ENCODE measurements at regions not wholly inside any gene's neighbourhood (a gene's known extent, or its start where the extent isn't known, plus 50 kb on each side); places are given as distances from the start of the nearest gene placed in this dataset.

DNA sequence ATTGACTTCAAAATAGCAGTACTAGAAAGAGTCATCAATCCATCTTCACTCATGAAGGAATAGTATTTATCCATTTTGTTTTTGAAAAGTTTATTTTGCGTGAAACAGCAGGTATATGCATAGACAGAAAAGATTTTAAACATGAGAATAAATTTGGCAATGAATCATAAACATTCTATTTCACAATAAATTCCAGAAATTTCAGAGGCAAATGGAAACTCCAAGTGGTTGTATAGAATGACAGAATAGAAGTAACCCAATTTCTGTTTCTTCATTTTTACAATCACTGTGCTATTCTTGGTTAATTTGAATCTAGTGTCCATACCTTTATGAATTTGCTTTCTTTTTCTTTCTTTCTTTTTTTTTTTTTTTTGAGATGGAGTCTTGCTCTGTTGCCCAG lies 173.0 kb upstream of the ECI2 start (continued):
- TF ChIP-seq, protein P1, sequence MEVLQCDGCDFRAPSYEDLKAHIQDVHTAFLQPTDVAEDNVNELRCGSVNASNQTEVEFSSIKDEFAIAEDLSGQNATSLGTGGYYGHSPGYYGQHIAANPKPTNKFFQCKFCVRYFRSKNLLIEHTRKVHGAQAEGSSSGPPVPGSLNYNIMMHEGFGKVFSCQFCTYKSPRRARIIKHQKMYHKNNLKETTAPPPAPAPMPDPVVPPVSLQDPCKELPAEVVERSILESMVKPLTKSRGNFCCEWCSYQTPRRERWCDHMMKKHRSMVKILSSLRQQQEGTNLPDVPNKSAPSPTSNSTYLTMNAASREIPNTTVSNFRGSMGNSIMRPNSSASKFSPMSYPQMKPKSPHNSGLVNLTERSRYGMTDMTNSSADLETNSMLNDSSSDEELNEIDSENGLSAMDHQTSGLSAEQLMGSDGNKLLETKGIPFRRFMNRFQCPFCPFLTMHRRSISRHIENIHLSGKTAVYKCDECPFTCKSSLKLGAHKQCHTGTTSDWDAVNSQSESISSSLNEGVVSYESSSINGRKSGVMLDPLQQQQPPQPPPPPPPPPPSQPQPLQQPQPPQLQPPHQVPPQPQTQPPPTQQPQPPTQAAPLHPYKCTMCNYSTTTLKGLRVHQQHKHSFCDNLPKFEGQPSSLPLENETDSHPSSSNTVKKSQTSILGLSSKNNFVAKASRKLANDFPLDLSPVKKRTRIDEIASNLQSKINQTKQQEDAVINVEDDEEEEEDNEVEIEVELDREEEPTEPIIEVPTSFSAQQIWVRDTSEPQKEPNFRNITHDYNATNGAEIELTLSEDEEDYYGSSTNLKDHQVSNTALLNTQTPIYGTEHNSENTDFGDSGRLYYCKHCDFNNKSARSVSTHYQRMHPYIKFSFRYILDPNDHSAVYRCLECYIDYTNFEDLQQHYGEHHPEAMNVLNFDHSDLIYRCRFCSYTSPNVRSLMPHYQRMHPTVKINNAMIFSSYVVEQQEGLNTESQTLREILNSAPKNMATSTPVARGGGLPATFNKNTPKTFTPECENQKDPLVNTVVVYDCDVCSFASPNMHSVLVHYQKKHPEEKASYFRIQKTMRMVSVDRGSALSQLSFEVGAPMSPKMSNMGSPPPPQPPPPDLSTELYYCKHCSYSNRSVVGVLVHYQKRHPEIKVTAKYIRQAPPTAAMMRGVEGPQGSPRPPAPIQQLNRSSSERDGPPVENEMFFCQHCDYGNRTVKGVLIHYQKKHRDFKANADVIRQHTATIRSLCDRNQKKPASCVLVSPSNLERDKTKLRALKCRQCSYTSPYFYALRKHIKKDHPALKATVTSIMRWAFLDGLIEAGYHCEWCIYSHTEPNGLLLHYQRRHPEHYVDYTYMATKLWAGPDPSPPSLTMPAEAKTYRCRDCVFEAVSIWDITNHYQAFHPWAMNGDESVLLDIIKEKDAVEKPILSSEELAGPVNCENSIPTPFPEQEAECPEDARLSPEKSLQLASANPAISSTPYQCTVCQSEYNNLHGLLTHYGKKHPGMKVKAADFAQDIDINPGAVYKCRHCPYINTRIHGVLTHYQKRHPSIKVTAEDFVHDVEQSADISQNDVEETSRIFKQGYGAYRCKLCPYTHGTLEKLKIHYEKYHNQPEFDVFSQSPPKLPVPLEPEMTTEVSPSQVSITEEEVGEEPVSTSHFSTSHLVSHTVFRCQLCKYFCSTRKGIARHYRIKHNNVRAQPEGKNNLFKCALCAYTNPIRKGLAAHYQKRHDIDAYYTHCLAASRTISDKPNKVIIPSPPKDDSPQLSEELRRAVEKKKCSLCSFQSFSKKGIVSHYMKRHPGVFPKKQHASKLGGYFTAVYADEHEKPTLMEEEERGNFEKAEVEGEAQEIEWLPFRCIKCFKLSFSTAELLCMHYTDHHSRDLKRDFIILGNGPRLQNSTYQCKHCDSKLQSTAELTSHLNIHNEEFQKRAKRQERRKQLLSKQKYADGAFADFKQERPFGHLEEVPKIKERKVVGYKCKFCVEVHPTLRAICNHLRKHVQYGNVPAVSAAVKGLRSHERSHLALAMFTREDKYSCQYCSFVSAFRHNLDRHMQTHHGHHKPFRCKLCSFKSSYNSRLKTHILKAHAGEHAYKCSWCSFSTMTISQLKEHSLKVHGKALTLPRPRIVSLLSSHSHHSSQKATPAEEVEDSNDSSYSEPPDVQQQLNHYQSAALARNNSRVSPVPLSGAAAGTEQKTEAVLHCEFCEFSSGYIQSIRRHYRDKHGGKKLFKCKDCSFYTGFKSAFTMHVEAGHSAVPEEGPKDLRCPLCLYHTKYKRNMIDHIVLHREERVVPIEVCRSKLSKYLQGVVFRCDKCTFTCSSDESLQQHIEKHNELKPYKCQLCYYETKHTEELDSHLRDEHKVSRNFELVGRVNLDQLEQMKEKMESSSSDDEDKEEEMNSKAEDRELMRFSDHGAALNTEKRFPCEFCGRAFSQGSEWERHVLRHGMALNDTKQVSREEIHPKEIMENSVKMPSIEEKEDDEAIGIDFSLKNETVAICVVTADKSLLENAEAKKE (CRISPR knock-in tag; IDR thresholded peaks at IDR 0.05), result no peak

DNA sequence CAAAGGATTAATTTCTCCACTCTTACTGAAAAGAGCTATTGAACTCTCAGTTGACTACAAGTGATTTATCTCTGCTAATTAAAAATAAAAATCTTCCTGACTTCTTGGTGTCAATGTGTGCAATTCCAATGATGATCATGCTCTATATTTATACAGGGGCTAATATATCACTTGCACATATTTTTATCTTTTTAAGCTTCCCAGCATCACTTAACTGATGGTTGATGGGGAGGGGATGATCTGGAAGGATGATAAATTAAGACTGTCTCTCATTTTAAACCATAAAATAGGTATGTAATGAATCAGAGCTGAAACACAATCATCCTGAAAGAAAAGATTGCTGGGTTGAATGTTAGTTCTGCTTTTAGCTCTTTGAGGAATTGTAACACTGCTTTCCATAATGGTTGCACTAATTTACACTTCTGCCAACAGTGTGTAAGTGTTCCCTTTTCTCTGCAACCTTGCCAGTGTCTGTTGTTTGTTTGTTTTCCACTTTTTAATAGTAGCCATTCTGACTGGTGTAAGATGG lies 169.6 kb upstream of the ECI2 start:
- H3K27me3 ChIP-seq (ENCODE audit: insufficient read depth), result no peaks in the 10 kb centered on the region
- no peaks in the 10 kb centered on the region for H3K9me3 Mint-ChIP-seq

DNA sequence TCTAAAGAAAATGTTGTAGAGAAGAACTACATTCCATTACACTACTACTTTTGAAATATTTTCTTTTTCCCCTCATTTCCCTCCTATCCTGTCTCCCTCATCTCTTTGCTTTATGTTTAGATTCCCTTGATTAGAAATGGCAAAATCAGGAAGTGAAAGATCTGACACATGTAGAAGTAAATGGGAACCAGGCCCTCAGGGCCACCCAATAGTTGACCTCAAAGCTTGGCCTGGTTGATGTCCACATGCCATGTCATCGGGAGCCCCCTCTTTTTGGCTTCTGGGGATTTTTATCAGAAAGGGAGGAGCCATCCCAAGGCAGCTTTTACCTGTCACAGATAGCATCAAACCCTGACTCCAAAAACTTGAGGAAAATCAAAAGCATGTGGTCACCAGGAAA lies 168.3 kb upstream of the ECI2 start:
- ATAC-seq (no peak), DNase-seq (ENCODE audit: low spot score) (no peak)
- no peaks in the 10 kb centered on the region for H3K4me1 Mint-ChIP-seq
- H3K27ac Mint-ChIP-seq, result no peak overlapping the region
- no peaks in the 10 kb centered on the region for H3F3A ChIP-seq (replicated peaks; ENCODE audit: low read depth)
- no peaks in the 10 kb centered on the region for H3K36me3 ChIP-seq (ENCODE audit: insufficient read depth)
- no peaks in the 10 kb centered on the region for H3K79me2 ChIP-seq (replicated peaks; ENCODE audit: insufficient read depth)
- no peaks in the 10 kb centered on the region for H3K36me3 Mint-ChIP-seq (ENCODE audit: low read depth)
- no peak overlapping the region for H2AFZ ChIP-seq
- no peak overlapping the region for H3K27ac ChIP-seq (ENCODE audit: low read depth)
- H3K27me3 ChIP-seq (ENCODE audit: insufficient read depth), result no peaks in the 10 kb centered on the region
- H3K9me3 Mint-ChIP-seq, result peaks cover 2% of the 10 kb centered on the region; the same call in 1 of the 3 replicates
- no peak overlapping the region for H3K4me3 ChIP-seq
- H3K4me1 ChIP-seq (ENCODE audit: insufficient read depth), result no peaks in the 10 kb centered on the region
- peaks cover 8% of the 10 kb centered on the region; the same call in 1 of the 2 replicates for H3K9me2 ChIP-seq (ENCODE audit: insufficient read depth)
- H3K4me2 ChIP-seq, result no peak overlapping the region
- no peak overlapping the region for H3K4me3 Mint-ChIP-seq
- H4K20me1 ChIP-seq (replicated peaks; ENCODE audit: insufficient read depth), result no peaks in the 10 kb centered on the region
- H3K27me3 Mint-ChIP-seq (ENCODE audit: insufficient read depth, low read depth, poor library complexity), result peaks cover 2% of the 10 kb centered on the region
- TF ChIP-seq, protein P1 (CRISPR knock-in tag; IDR thresholded peaks at IDR 0.05), result no peak
- TF ChIP-seq EZH2 (IDR thresholded peaks at IDR 0.05; ENCODE audit: low read depth, unreplicated experiment), result no peak

More for the DNA sequence above, 169.6 kb upstream of the ECI2 start:
- Mint-ChIP-seq H3K36me3 (ENCODE audit: low read depth) (no peaks in the 10 kb centered on the region), H3K27me3 (ENCODE audit: insufficient read depth, low read depth, poor library complexity) (peaks cover 2% of the 10 kb centered on the region), H3K27ac (no peak overlapping the region), H3K4me3 (no peak overlapping the region), H3K4me1 (no peaks in the 10 kb centered on the region)
- Histone ChIP-seq H3K36me3 (ENCODE audit: insufficient read depth) (no peaks in the 10 kb centered on the region), H3K27ac (ENCODE audit: low read depth) (no peak overlapping the region), H3K79me2 (replicated peaks; ENCODE audit: insufficient read depth) (no peaks in the 10 kb centered on the region), H4K20me1 (replicated peaks; ENCODE audit: insufficient read depth) (no peaks in the 10 kb centered on the region), H3K9me2 (ENCODE audit: insufficient read depth) (peaks cover 8% of the 10 kb centered on the region; the same call in 1 of the 2 replicates), H3K4me3 (no peak overlapping the region), H3K4me1 (ENCODE audit: insufficient read depth) (no peaks in the 10 kb centered on the region), H3K4me2 (no peak overlapping the region), H3F3A (replicated peaks; ENCODE audit: low read depth) (no peaks in the 10 kb centered on the region), H2AFZ (no peak overlapping the region)
- TF ChIP-seq CREB1 (CRISPR knock-in tag; IDR thresholded peaks at IDR 0.05; ENCODE audit: low read depth) (no peak), ZNF114 (CRISPR knock-in tag; IDR thresholded peaks at IDR 0.05) (no peak), ZNF331 (CRISPR knock-in tag; IDR thresholded peaks at IDR 0.05; ENCODE audit: low read depth) (no peak), POLR2AphosphoS5 (IDR thresholded peaks at IDR 0.05; ENCODE audit: low read depth) (no peak), EZH2 (IDR thresholded peaks at IDR 0.05; ENCODE audit: low read depth, unreplicated experiment) (no peak), EZH2phosphoT487 (IDR thresholded peaks at IDR 0.05; ENCODE audit: unreplicated experiment) (no peak), STAT1 (IDR thresholded peaks at IDR 0.05; ENCODE audit: unreplicated experiment) (no peak)
- ATAC-seq (no peak), DNase-seq (ENCODE audit: low spot score) (no peak)

All from GM23338 (cell line).